OCI-LY7 (cell line): ENCODE measurements at regions not wholly inside any gene's neighbourhood (a gene's known extent, or its start where the extent isn't known, plus 50 kb on each side); places are given as distances from the start of the nearest gene placed in this dataset.

Source experiments
- BruUV-seq: library from RNA; stranded (reverse); fragments of 400-500 nt; replicated peaks from 2 replicates; lab custom pipeline; 2021; lab: Mats Ljungman, UMichigan
- CTCF ChIA-PET: fragments of 300-600 bp; sonication (Branson Sonifier 250); formaldehyde crosslinking; loops from one replicate; lab custom pipeline; 2022; ENCODE audit warnings: antibody characterized with exemption; ENCODE audit not compliant: unreplicated experiment; lab: Charles Lee
- POLR2A ChIA-PET: fragments of 300-600 bp; sonication (Branson Sonifier 250); formaldehyde crosslinking; loops from one replicate; lab custom pipeline; 2022; ENCODE audit warnings: antibody characterized with exemption; lab: Charles Lee
- DNase-seq: peaks from one replicate; pipeline ENCODE4 v3.0.0-alpha.2; 2015; ENCODE audit warnings: low spot score
- H2AFZ ChIP-seq: fragments of 200-600 bp; sonication (generic), shearing (Covaris generic); 2 replicates; pipeline ENCODE4 v1.6.1; 2014; ENCODE audit warnings: mild to moderate bottlenecking, antibody characterized with exemption, low read length, moderate library complexity
- H3K27ac ChIP-seq: fragments of 200-600 bp; sonication (generic); 2 replicates; pipeline ENCODE4 v1.5.1; 2014; ENCODE audit warnings: mixed run types, low read depth, mild to moderate bottlenecking, moderate library complexity, low read length, inconsistent platforms; ENCODE audit not compliant: poor library complexity, severe bottlenecking
- H3K36me3 ChIP-seq: fragments of 200-600 bp; sonication (generic); 2 replicates; pipeline ENCODE4 v1.6.1; 2014; ENCODE audit warnings: mild to moderate bottlenecking, antibody characterized with exemption, low read length, moderate library complexity, mixed read lengths; ENCODE audit not compliant: insufficient read depth
- H3K4me1 ChIP-seq: fragments of 200-600 bp; sonication (generic); 2 replicates; pipeline ENCODE4 v1.5.1; 2014; ENCODE audit warnings: mild to moderate bottlenecking, low read length; ENCODE audit not compliant: insufficient read depth, poor library complexity, severe bottlenecking
- H3K4me2 ChIP-seq: fragments of 200-600 bp; sonication (generic); 2 replicates; pipeline ENCODE4 v1.6.1; 2014; ENCODE audit warnings: mild to moderate bottlenecking, low read length
- H3K4me3 ChIP-seq: fragments of 200-600 bp; sonication (generic); 2 replicates; pipeline ENCODE4 v1.5.1; 2014; ENCODE audit warnings: mild to moderate bottlenecking, low read depth, low read length; ENCODE audit not compliant: poor library complexity, severe bottlenecking
- H3K79me2 ChIP-seq: fragments of 200-600 bp; sonication (generic); 2 replicates; pipeline ENCODE4 v1.6.1; 2016; ENCODE audit warnings: low read depth, mild to moderate bottlenecking, low read length, moderate library complexity, mixed read lengths; ENCODE audit not compliant: insufficient read depth
- H3K9me2 ChIP-seq: fragments of 200-600 bp; sonication (generic); 2 replicates; pipeline ENCODE4 v1.6.1; 2016; ENCODE audit warnings: mild to moderate bottlenecking, low read length, mixed read lengths; ENCODE audit not compliant: insufficient read depth
- H3K9me3 ChIP-seq: fragments of 200-600 bp; sonication (generic); 2 replicates; pipeline ENCODE4 v1.6.1; 2014; ENCODE audit warnings: mild to moderate bottlenecking, mixed run types, low read length, mixed read lengths
- H4K20me1 ChIP-seq: fragments of 200-600 bp; sonication (generic); 2 replicates; pipeline ENCODE4 v1.6.1; 2014; ENCODE audit warnings: mild to moderate bottlenecking, antibody characterized with exemption, low read length, moderate library complexity, mixed read lengths; ENCODE audit not compliant: insufficient read depth
- CTCF ChIP-seq: fragments of 200-600 bp; sonication (generic); conservative IDR thresholded peaks from 2 replicates; pipeline ENCODE4 v1.5.1; 2014; ENCODE audit warnings: mild to moderate bottlenecking, antibody characterized with exemption, low read length, moderate library complexity, mixed read lengths
- EZH2phosphoT487 ChIP-seq: fragments of 200-600 bp; sonication (generic); IDR thresholded peaks from 2 replicates; pipeline ENCODE4 v1.6.1; 2018; ENCODE audit warnings: low read depth, borderline replicate concordance, mild to moderate bottlenecking, mixed run types, antibody characterized with exemption, low read length, moderate library complexity, mixed read lengths
- intact Hi-C: fragments of 100-400 bp; cut with micrococcal nuclease; formaldehyde crosslinking; loops from one replicate; pipeline ENCODE4 v1.10.0; 2022; ENCODE audit not compliant: unreplicated experiment

GRCh38 chr22:27138471-27138870, 481.1 kb downstream of the MIAT start:
- Histone ChIP-seq H3K9me2 (no peaks in the 10 kb centered on the region), H2AFZ (no peak overlapping the region), H3K4me2 (no peak overlapping the region), H3K4me1 (no peaks in the 10 kb centered on the region), H3K4me3 (no peak overlapping the region), H4K20me1 (no peaks in the 10 kb centered on the region), H3K27ac (no peak overlapping the region), H3K9me3 (no peaks in the 10 kb centered on the region), H3K36me3 (no peaks in the 10 kb centered on the region), H3K79me2 (no peaks in the 10 kb centered on the region)
- TF ChIP-seq EZH2phosphoT487 (no peak), CTCF (no peak)
- CTCF ChIA-PET: no interaction called here
- intact Hi-C loops: no loop called here
- POLR2A ChIA-PET: no interaction called here
- BruUV-seq: no TSS peak
- no peak for DNase-seq

GRCh38 chr22:27139935-27140511, 482.6 kb downstream of the MIAT start:
- ChIA-PET POLR2A (no interaction called here), CTCF (no interaction called here)
- no TSS peak for BruUV-seq
- no peaks in the 10 kb centered on the region for H3K4me1 ChIP-seq
- H3K79me2 ChIP-seq: no peaks in the 10 kb centered on the region
- H3K4me3 ChIP-seq: no peak overlapping the region
- no peaks in the 10 kb centered on the region for H4K20me1 ChIP-seq
- H3K4me2 ChIP-seq: no peak overlapping the region
- H3K9me3 ChIP-seq: no peaks in the 10 kb centered on the region
- H3K27ac ChIP-seq: no peak overlapping the region
- no peak for DNase-seq
- no peak overlapping the region for H2AFZ ChIP-seq
- intact Hi-C loops: no loop called here
- no peaks in the 10 kb centered on the region for H3K9me2 ChIP-seq
- no peaks in the 10 kb centered on the region for H3K36me3 ChIP-seq
- TF ChIP-seq EZH2phosphoT487 (no peak), CTCF (no peak)

GRCh38 chr22:27142286-27142685, 484.9 kb downstream of the MIAT start:
- Histone ChIP-seq H3K36me3 (no peaks in the 10 kb centered on the region), H3K79me2 (no peaks in the 10 kb centered on the region), H3K4me3 (no peak overlapping the region), H3K4me2 (no peak overlapping the region), H3K27ac (no peak overlapping the region), H3K4me1 (no peaks in the 10 kb centered on the region), H3K9me3 (no peaks in the 10 kb centered on the region), H3K9me2 (no peaks in the 10 kb centered on the region), H2AFZ (no peak overlapping the region), H4K20me1 (no peaks in the 10 kb centered on the region)
- BruUV-seq: no TSS peak
- DNase-seq: no peak
- intact Hi-C loops: no loop called here
- POLR2A ChIA-PET: no interaction called here
- TF ChIP-seq EZH2phosphoT487 (no peak), CTCF (no peak)
- CTCF ChIA-PET: no interaction called here
